Spinal cord (tissue), 9 donors: ENCODE measurements at regions not wholly inside any gene's neighbourhood (a gene's known extent, or its start where the extent isn't known, plus 50 kb on each side); places are given as distances from the start of the nearest gene placed in this dataset.

Experiments used
- DNase-seq, 6 donors: peaks; one replicate each; pipeline versions ENCODE4 v3.0.0 to v3.0.0-alpha.2; 2013 to 2015; ENCODE audit warnings: low spot score in 6 of 6, low read depth in 4 of 6
- H3K27ac ChIP-seq: one replicate; pipeline ENCODE4 v1.5.1; 2013; ENCODE audit warnings: low read depth, low read length, control low read depth
- H3K27me3 ChIP-seq: one replicate; pipeline ENCODE4 v1.6.1; 2013; ENCODE audit warnings: low read length; ENCODE audit not compliant: control insufficient read depth, insufficient read depth
- H3K36me3 ChIP-seq: one replicate; pipeline ENCODE4 v1.6.1; 2013; ENCODE audit warnings: low read length; ENCODE audit not compliant: control insufficient read depth, insufficient read depth
- H3K4me1 ChIP-seq: one replicate; pipeline ENCODE4 v1.6.1; 2013; ENCODE audit warnings: low read length; ENCODE audit not compliant: control insufficient read depth, insufficient read depth
- H3K4me3 ChIP-seq: one replicate; pipeline ENCODE4 v1.5.1; 2013; ENCODE audit warnings: low read depth, low read length, control low read depth
- H3K9me3 ChIP-seq: one replicate; pipeline ENCODE4 v1.6.1; 2013; ENCODE audit warnings: low read length; ENCODE audit not compliant: control insufficient read depth, insufficient read depth
- WGBS: methylation state at CpG from one replicate; pipeline ENCODE4 v1.1.5; 2013; ENCODE audit warnings: missing lambda C conversion rate; ENCODE audit not compliant: insufficient coverage; 5-methylcytosine and 5-hydroxymethylcytosine counted together
- donor health status: healthy.

GRCh38 chr9:88287972-88288371 lies 100.3 kb upstream of the SPIN1 start:
- H3K36me3 ChIP-seq = no peaks in the 10 kb centered on the region
- H3K27me3 ChIP-seq = no peaks in the 10 kb centered on the region
- DNase-seq = no peak
- 79% methylated on average over 2 of the region's 2 CpGs for WGBS
- H3K4me3 ChIP-seq = no peak overlapping the region
- H3K4me1 ChIP-seq = no peaks in the 10 kb centered on the region
- peaks cover 2% of the 10 kb centered on the region for H3K9me3 ChIP-seq
- no peak overlapping the region for H3K27ac ChIP-seq

- Histone ChIP-seq H3K27ac (no peak overlapping the region), H3K27me3 (no peaks in the 10 kb centered on the region), H3K4me1 (peaks cover 4% of the 10 kb centered on the region), H3K9me3 (peaks cover 2% of the 10 kb centered on the region), H3K36me3 (no peaks in the 10 kb centered on the region), H3K4me3 (no peak overlapping the region)
- peak; percentile 17 to 91 (median 54) for DNase-seq
- WGBS = 34% methylated on average over 10 of the region's 10 CpGs
These were observed 107.3 kb upstream of the SPIN1 start for GRCh38 chr9:88280816-88281382.

- Histone ChIP-seq H3K9me3 (no peaks in the 10 kb centered on the region), H3K4me3 (no peak overlapping the region), H3K27ac (no peak overlapping the region), H3K4me1 (peaks cover 4% of the 10 kb centered on the region), H3K36me3 (no peaks in the 10 kb centered on the region), H3K27me3 (no peaks in the 10 kb centered on the region)
- 87% methylated on average over 11 of the region's 12 CpGs for WGBS
- DNase-seq = no peak
These were observed 110.2 kb upstream of the SPIN1 start for GRCh38 chr9:88278036-88278435.

- Histone ChIP-seq H3K27me3 (no peaks in the 10 kb centered on the region), H3K4me1 (no peaks in the 10 kb centered on the region), H3K4me3 (no peak overlapping the region), H3K27ac (no peak overlapping the region), H3K36me3 (no peaks in the 10 kb centered on the region), H3K9me3 (no peaks in the 10 kb centered on the region)
- no peak for DNase-seq
- 100% methylated on average over 1 of the region's 2 CpGs for WGBS
These were observed 114.2 kb upstream of the SPIN1 start for GRCh38 chr9:88274078-88274477.

- DNase-seq = no peak
- 89% methylated on average over 5 of the region's 6 CpGs for WGBS
- H3K4me1 ChIP-seq = no peaks in the 10 kb centered on the region
These were observed 115.3 kb upstream of the SPIN1 start for GRCh38 chr9:88272986-88273385.

GRCh38 chr9:88270413-88270812 lies 117.8 kb upstream of the SPIN1 start:
- no peaks in the 10 kb centered on the region for H3K9me3 ChIP-seq
- DNase-seq = no peak
- H3K4me1 ChIP-seq = no peaks in the 10 kb centered on the region
- H3K36me3 ChIP-seq = no peaks in the 10 kb centered on the region
- no CpG with 5 or more reads among the region's 3 CpGs for WGBS
- H3K4me3 ChIP-seq = no peak overlapping the region
- H3K27me3 ChIP-seq = no peaks in the 10 kb centered on the region
- no peak overlapping the region for H3K27ac ChIP-seq

More at GRCh38 chr9:88272986-88273385, 115.3 kb upstream of the SPIN1 start:
- no peaks in the 10 kb centered on the region for H3K36me3 ChIP-seq
- H3K27ac ChIP-seq = no peak overlapping the region
- no peaks in the 10 kb centered on the region for H3K27me3 ChIP-seq
- no peak overlapping the region for H3K4me3 ChIP-seq
- H3K9me3 ChIP-seq = no peaks in the 10 kb centered on the region

- Histone ChIP-seq H3K9me3 (no peaks in the 10 kb centered on the region), H3K4me1 (no peaks in the 10 kb centered on the region), H3K27ac (no peak overlapping the region), H3K36me3 (no peaks in the 10 kb centered on the region), H3K27me3 (no peaks in the 10 kb centered on the region), H3K4me3 (no peak overlapping the region)
- no peak for DNase-seq
These were observed 119.4 kb upstream of the SPIN1 start for GRCh38 chr9:88268886-88269285.

GRCh38 chr9:88267283-88267682 lies 121.0 kb upstream of the SPIN1 start:
- no peak for DNase-seq
- WGBS = no CpG with 5 or more reads among the region's 4 CpGs
- no peaks in the 10 kb centered on the region for H3K27me3 ChIP-seq
- H3K27ac ChIP-seq = no peak overlapping the region
- no peaks in the 10 kb centered on the region for H3K36me3 ChIP-seq
- H3K9me3 ChIP-seq = no peaks in the 10 kb centered on the region
- no peak overlapping the region for H3K4me3 ChIP-seq
- no peaks in the 10 kb centered on the region for H3K4me1 ChIP-seq

GRCh38 chr9:88266416-88266815 lies 121.8 kb upstream of the SPIN1 start:
- Histone ChIP-seq H3K9me3 (no peaks in the 10 kb centered on the region), H3K27ac (no peak overlapping the region), H3K27me3 (no peaks in the 10 kb centered on the region), H3K4me3 (no peak overlapping the region), H3K4me1 (no peaks in the 10 kb centered on the region), H3K36me3 (no peaks in the 10 kb centered on the region)
- no peak for DNase-seq
- no CpG with 5 or more reads among the region's 2 CpGs for WGBS

- no peaks in the 10 kb centered on the region for H3K27me3 ChIP-seq
- H3K4me1 ChIP-seq = peaks cover 13% of the 10 kb centered on the region
- no peak for DNase-seq
- H3K36me3 ChIP-seq = no peaks in the 10 kb centered on the region
- H3K4me3 ChIP-seq = no peak overlapping the region
- H3K27ac ChIP-seq = no peak overlapping the region
- no peaks in the 10 kb centered on the region for H3K9me3 ChIP-seq
- whole genome bisulfite sequencing = no CpG with 5 or more reads among the region's 3 CpGs
These were observed 120.7 kb upstream of the SPATA31C2 start for GRCh38 chr9:88259001-88259400.
